ENCODE measurements at regions not wholly inside any gene's neighbourhood (a gene's known extent, or its start where the extent isn't known, plus 50 kb on each side); places are given as distances from the start of the nearest gene placed in this dataset.

DNA sequence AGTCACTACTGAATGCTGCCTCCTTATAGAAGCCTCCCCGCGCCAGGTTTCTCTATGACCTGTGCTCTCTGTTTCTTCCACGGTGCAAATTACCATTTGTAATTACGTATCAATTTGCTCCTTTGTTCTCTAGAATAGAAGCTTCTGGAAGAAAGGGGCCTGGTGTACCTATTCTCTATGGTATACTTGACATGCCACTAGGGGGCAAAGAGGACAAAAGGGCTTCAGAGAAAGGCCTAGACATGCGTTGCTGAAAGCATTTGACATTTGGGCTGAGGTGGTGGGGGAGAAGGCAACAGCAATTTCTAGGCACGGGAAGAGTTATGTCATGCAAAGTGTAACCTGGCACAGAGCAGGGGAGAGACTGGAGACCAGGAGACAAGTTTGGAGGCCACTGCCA, 148.7 kb downstream of the WDR11 start:
- H3K4me1 Mint-ChIP-seq: peaks cover 6% of the 10 kb centered on the region
- H3K27ac Mint-ChIP-seq: no peak overlapping the region
- H3K9me3 Mint-ChIP-seq: peaks cover 18% of the 10 kb centered on the region
- peaks cover 5% of the 10 kb centered on the region; the same call in 1 of the 2 replicates for H3K9me2 ChIP-seq (ENCODE audit: insufficient read depth)
- ATAC-seq: peak; percentile 54
- H3K4me3 Mint-ChIP-seq: no peak overlapping the region
- no peak overlapping the region for H3K27ac ChIP-seq (ENCODE audit: low read depth)
- no peaks in the 10 kb centered on the region for H3K4me1 ChIP-seq (ENCODE audit: insufficient read depth)
- TF ChIP-seq NANOG (IDR thresholded peaks at IDR 0.05; ENCODE audit: borderline replicate concordance) (no peak), STAT1 (IDR thresholded peaks at IDR 0.05; ENCODE audit: unreplicated experiment) (no peak), EZH2 (IDR thresholded peaks at IDR 0.05; ENCODE audit: low read depth, unreplicated experiment) (no peak), CREB1 (CRISPR knock-in tag; IDR thresholded peaks at IDR 0.05; ENCODE audit: low read depth) (no peak), POLR2AphosphoS5 (IDR thresholded peaks at IDR 0.05; ENCODE audit: low read depth) (no peak)
- TF ChIP-seq, protein P1, sequence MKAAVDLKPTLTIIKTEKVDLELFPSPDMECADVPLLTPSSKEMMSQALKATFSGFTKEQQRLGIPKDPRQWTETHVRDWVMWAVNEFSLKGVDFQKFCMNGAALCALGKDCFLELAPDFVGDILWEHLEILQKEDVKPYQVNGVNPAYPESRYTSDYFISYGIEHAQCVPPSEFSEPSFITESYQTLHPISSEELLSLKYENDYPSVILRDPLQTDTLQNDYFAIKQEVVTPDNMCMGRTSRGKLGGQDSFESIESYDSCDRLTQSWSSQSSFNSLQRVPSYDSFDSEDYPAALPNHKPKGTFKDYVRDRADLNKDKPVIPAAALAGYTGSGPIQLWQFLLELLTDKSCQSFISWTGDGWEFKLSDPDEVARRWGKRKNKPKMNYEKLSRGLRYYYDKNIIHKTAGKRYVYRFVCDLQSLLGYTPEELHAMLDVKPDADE (IDR thresholded peaks at IDR 0.05): no peak
- TF ChIP-seq, protein P2, sequence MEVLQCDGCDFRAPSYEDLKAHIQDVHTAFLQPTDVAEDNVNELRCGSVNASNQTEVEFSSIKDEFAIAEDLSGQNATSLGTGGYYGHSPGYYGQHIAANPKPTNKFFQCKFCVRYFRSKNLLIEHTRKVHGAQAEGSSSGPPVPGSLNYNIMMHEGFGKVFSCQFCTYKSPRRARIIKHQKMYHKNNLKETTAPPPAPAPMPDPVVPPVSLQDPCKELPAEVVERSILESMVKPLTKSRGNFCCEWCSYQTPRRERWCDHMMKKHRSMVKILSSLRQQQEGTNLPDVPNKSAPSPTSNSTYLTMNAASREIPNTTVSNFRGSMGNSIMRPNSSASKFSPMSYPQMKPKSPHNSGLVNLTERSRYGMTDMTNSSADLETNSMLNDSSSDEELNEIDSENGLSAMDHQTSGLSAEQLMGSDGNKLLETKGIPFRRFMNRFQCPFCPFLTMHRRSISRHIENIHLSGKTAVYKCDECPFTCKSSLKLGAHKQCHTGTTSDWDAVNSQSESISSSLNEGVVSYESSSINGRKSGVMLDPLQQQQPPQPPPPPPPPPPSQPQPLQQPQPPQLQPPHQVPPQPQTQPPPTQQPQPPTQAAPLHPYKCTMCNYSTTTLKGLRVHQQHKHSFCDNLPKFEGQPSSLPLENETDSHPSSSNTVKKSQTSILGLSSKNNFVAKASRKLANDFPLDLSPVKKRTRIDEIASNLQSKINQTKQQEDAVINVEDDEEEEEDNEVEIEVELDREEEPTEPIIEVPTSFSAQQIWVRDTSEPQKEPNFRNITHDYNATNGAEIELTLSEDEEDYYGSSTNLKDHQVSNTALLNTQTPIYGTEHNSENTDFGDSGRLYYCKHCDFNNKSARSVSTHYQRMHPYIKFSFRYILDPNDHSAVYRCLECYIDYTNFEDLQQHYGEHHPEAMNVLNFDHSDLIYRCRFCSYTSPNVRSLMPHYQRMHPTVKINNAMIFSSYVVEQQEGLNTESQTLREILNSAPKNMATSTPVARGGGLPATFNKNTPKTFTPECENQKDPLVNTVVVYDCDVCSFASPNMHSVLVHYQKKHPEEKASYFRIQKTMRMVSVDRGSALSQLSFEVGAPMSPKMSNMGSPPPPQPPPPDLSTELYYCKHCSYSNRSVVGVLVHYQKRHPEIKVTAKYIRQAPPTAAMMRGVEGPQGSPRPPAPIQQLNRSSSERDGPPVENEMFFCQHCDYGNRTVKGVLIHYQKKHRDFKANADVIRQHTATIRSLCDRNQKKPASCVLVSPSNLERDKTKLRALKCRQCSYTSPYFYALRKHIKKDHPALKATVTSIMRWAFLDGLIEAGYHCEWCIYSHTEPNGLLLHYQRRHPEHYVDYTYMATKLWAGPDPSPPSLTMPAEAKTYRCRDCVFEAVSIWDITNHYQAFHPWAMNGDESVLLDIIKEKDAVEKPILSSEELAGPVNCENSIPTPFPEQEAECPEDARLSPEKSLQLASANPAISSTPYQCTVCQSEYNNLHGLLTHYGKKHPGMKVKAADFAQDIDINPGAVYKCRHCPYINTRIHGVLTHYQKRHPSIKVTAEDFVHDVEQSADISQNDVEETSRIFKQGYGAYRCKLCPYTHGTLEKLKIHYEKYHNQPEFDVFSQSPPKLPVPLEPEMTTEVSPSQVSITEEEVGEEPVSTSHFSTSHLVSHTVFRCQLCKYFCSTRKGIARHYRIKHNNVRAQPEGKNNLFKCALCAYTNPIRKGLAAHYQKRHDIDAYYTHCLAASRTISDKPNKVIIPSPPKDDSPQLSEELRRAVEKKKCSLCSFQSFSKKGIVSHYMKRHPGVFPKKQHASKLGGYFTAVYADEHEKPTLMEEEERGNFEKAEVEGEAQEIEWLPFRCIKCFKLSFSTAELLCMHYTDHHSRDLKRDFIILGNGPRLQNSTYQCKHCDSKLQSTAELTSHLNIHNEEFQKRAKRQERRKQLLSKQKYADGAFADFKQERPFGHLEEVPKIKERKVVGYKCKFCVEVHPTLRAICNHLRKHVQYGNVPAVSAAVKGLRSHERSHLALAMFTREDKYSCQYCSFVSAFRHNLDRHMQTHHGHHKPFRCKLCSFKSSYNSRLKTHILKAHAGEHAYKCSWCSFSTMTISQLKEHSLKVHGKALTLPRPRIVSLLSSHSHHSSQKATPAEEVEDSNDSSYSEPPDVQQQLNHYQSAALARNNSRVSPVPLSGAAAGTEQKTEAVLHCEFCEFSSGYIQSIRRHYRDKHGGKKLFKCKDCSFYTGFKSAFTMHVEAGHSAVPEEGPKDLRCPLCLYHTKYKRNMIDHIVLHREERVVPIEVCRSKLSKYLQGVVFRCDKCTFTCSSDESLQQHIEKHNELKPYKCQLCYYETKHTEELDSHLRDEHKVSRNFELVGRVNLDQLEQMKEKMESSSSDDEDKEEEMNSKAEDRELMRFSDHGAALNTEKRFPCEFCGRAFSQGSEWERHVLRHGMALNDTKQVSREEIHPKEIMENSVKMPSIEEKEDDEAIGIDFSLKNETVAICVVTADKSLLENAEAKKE (CRISPR knock-in tag; IDR thresholded peaks at IDR 0.05): no peak
- TF ChIP-seq, protein P3, sequence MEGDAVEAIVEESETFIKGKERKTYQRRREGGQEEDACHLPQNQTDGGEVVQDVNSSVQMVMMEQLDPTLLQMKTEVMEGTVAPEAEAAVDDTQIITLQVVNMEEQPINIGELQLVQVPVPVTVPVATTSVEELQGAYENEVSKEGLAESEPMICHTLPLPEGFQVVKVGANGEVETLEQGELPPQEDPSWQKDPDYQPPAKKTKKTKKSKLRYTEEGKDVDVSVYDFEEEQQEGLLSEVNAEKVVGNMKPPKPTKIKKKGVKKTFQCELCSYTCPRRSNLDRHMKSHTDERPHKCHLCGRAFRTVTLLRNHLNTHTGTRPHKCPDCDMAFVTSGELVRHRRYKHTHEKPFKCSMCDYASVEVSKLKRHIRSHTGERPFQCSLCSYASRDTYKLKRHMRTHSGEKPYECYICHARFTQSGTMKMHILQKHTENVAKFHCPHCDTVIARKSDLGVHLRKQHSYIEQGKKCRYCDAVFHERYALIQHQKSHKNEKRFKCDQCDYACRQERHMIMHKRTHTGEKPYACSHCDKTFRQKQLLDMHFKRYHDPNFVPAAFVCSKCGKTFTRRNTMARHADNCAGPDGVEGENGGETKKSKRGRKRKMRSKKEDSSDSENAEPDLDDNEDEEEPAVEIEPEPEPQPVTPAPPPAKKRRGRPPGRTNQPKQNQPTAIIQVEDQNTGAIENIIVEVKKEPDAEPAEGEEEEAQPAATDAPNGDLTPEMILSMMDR (conservative IDR thresholded peaks at IDR 0.05; ENCODE audit: low read depth in 2 of 2): peak; percentile 37 to 48
- peaks cover 10% of the 10 kb centered on the region for H3K36me3 Mint-ChIP-seq (ENCODE audit: low read depth)
- H4K20me1 ChIP-seq (replicated peaks; ENCODE audit: insufficient read depth): no peaks in the 10 kb centered on the region
- no peaks in the 10 kb centered on the region for H3K27me3 ChIP-seq (ENCODE audit: insufficient read depth)
- DNase-seq (ENCODE audit: low spot score): peak; percentile 52
- no peaks in the 10 kb centered on the region for H3K79me2 ChIP-seq (replicated peaks; ENCODE audit: insufficient read depth)
- no peaks in the 10 kb centered on the region for H3F3A ChIP-seq (replicated peaks; ENCODE audit: low read depth)
- peaks cover 6% of the 10 kb centered on the region for H3K27me3 Mint-ChIP-seq (ENCODE audit: insufficient read depth, low read depth, poor library complexity)
- H3K36me3 ChIP-seq (ENCODE audit: insufficient read depth): no peaks in the 10 kb centered on the region
- no peak overlapping the region for H3K4me3 ChIP-seq
- no peak overlapping the region for H3K4me2 ChIP-seq
- H2AFZ ChIP-seq: peak overlapping the region; percentile 52; the same call in 1 of the 2 replicates

All from GM23338 (cell line).